ENCODE measurements at regions not wholly inside any gene's neighbourhood (a gene's known extent, or its start where the extent isn't known, plus 50 kb on each side); places are given as distances from the start of the nearest gene placed in this dataset.

DNA sequence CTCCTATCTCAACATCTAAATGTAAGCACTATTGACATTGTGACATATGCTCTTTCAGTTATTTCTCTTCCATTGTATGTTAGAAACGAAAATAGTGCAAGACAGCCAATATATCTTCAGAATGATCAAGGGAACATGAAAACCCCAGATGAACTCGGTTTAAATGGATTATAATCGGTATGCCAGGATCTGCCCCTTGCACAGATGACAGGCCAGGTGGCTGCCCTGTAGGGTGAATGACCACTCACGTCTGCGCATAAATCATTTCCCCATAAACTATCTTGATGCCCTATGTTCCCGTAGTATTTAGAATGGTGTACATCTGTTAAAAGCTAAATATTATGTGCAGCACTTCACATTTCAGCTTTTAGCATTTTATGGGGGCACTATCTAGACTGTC, 69.7 kb upstream of the RANBP3L start:
- TF ChIP-seq, protein P1, sequence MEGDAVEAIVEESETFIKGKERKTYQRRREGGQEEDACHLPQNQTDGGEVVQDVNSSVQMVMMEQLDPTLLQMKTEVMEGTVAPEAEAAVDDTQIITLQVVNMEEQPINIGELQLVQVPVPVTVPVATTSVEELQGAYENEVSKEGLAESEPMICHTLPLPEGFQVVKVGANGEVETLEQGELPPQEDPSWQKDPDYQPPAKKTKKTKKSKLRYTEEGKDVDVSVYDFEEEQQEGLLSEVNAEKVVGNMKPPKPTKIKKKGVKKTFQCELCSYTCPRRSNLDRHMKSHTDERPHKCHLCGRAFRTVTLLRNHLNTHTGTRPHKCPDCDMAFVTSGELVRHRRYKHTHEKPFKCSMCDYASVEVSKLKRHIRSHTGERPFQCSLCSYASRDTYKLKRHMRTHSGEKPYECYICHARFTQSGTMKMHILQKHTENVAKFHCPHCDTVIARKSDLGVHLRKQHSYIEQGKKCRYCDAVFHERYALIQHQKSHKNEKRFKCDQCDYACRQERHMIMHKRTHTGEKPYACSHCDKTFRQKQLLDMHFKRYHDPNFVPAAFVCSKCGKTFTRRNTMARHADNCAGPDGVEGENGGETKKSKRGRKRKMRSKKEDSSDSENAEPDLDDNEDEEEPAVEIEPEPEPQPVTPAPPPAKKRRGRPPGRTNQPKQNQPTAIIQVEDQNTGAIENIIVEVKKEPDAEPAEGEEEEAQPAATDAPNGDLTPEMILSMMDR (IDR thresholded peaks at IDR 0.05) = no peak
- TF ChIP-seq POLR2A (IDR thresholded peaks at IDR 0.05) (no peak), EP300 (IDR thresholded peaks at IDR 0.05) (no peak)

Data from suprapubic skin (tissue), 3 donors.